Neutrophil (primary cell): ENCODE measurements at regions not wholly inside any gene's neighbourhood (a gene's known extent, or its start where the extent isn't known, plus 50 kb on each side); places are given as distances from the start of the nearest gene placed in this dataset.

ENCODE experiments used
- H3K27ac ChIP-seq: fragments of 200-600 bp; sonication (generic); 2 replicates; pipeline ENCODE4 v1.5.1; 2016; ENCODE audit warnings: mild to moderate bottlenecking, moderate library complexity
- H3K27me3 ChIP-seq: fragments of 200-600 bp; sonication (generic); 2 replicates; pipeline ENCODE4 v1.6.0; 2016; ENCODE audit warnings: mild to moderate bottlenecking
- H3K36me3 ChIP-seq: fragments of 200-600 bp; sonication (generic); 2 replicates; pipeline ENCODE4 v1.5.1; 2017
- H3K4me1 ChIP-seq, 2 experiments: fragments of 200-600 bp in 1 of 2; sonication (generic) in 1 of 2; 1 replicate in 1 of 2; 2 replicates in 1 of 2; pipeline versions ENCODE4 v1.5.1 to v1.6.1; 2013 to 2016; ENCODE audit warnings: low read depth in 1 of 2, low read length in 1 of 2, mild to moderate bottlenecking in 1 of 2, moderate library complexity in 1 of 2; ENCODE audit not compliant: control insufficient read depth in 1 of 2, insufficient read depth in 1 of 2
- H3K4me3 ChIP-seq, 2 experiments: fragments of 200-600 bp in 1 of 2; sonication (generic) in 1 of 2; 1 replicate in 1 of 2; 2 replicates in 1 of 2; pipeline ENCODE4 v1.5.1; 2013 to 2016; ENCODE audit warnings: low read depth in 1 of 2, low read length in 1 of 2, mild to moderate bottlenecking in 1 of 2, moderate library complexity in 1 of 2
- H3K9me3 ChIP-seq: fragments of 200-600 bp; sonication (generic); 2 replicates; pipeline ENCODE4 v1.5.1; 2016
- TF ChIP-seq, protein P1 (sequence below): fragments of 200-600 bp; sonication (generic); IDR thresholded peaks from 2 replicates; pipeline ENCODE4 v1.5.1; 2016; ENCODE audit warnings: antibody characterized with exemption

DNA sequence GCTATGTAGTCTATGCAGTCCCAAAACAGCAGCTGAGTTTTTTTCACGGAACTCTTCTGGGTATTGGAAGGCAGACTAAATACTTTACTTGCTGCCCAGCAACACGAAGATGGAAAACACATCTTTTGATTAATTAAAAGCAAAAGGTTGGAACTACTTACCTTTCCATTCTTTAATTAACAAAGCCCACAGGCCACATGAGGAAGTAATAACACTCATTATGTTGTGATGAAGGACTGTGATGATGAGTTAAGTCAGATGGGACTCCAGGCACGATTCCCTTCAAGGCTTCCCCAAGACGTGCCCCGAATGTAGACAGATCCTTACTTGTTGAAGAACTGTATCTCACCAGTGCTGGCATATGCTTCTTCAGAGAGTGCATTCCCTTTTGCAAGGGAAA is 129.0 kb downstream of the WIF1 start:
- Histone ChIP-seq H3K27me3 (peaks cover 7% of the 10 kb centered on the region), H3K27ac (no peak overlapping the region), H3K9me3 (no peaks in the 10 kb centered on the region), H3K36me3 (no peaks in the 10 kb centered on the region), H3K4me3 (no peak overlapping the region), H3K4me1 (no peaks in the 10 kb centered on the region)
- TF ChIP-seq, protein P1, sequence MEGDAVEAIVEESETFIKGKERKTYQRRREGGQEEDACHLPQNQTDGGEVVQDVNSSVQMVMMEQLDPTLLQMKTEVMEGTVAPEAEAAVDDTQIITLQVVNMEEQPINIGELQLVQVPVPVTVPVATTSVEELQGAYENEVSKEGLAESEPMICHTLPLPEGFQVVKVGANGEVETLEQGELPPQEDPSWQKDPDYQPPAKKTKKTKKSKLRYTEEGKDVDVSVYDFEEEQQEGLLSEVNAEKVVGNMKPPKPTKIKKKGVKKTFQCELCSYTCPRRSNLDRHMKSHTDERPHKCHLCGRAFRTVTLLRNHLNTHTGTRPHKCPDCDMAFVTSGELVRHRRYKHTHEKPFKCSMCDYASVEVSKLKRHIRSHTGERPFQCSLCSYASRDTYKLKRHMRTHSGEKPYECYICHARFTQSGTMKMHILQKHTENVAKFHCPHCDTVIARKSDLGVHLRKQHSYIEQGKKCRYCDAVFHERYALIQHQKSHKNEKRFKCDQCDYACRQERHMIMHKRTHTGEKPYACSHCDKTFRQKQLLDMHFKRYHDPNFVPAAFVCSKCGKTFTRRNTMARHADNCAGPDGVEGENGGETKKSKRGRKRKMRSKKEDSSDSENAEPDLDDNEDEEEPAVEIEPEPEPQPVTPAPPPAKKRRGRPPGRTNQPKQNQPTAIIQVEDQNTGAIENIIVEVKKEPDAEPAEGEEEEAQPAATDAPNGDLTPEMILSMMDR, result no peak

DNA sequence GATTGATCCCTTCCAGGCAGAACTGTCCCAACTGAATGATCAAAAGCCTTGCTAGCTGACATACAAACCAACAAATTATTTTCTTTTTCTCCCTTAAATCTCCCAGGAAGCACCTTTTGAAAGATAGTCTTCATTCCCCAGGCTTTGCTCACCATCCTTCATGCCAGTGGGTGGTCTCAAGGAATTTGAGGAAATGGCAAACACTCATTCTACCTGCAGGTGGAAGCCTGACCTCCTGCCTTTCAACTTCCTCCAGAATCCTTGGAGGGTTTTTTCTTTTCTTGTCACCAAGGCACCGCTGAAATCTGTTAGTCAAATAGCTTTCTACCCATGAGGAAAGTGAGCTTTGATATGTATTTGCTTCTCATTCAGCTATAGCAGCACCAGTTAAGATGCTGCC is 128.5 kb downstream of the WIF1 start:
- H3K4me3 ChIP-seq, result no peak overlapping the region
- H3K27ac ChIP-seq, result no peak overlapping the region
- no peaks in the 10 kb centered on the region for H3K4me1 ChIP-seq
- peaks cover 12% of the 10 kb centered on the region for H3K27me3 ChIP-seq
- no peaks in the 10 kb centered on the region for H3K36me3 ChIP-seq
- TF ChIP-seq, protein P1, result no peak
- no peaks in the 10 kb centered on the region for H3K9me3 ChIP-seq

DNA sequence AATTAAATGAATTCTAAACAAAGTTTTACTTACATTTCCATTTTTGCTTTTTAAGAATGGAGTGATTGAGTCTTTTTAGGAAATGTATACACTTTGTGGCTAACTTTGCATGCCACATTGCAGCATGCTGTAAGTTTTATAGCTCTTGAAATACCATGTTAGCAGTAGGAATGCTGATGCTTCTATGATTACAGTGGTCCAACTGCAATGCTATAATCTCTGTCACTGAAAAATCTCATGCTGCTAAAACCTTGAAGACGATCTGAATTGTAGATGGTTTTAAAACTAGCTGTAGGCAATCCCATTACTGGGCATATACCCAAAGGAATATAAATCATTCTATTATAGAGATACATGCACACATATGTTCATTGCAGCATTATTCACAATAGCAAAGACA is 127.6 kb downstream of the WIF1 start:
- TF ChIP-seq, protein P1, result no peak
- no peaks in the 10 kb centered on the region for H3K36me3 ChIP-seq
- no peak overlapping the region for H3K4me3 ChIP-seq
- H3K27me3 ChIP-seq, result peaks cover 19% of the 10 kb centered on the region
- H3K9me3 ChIP-seq, result no peaks in the 10 kb centered on the region
- H3K27ac ChIP-seq, result no peak overlapping the region
- H3K4me1 ChIP-seq, result no peaks in the 10 kb centered on the region

- H3K36me3 ChIP-seq, result no peaks in the 10 kb centered on the region
- peaks cover 40% of the 10 kb centered on the region for H3K27me3 ChIP-seq
- TF ChIP-seq, protein P1, result no peak
- no peaks in the 10 kb centered on the region for H3K4me1 ChIP-seq
- no peak overlapping the region for H3K4me3 ChIP-seq
- no peaks in the 10 kb centered on the region for H3K9me3 ChIP-seq
- H3K27ac ChIP-seq, result no peak overlapping the region
Observed at GRCh38 chr12:64995816-64996215, 125.3 kb downstream of the WIF1 start.

GRCh38 chr12:64997858-64998257 is 123.2 kb downstream of the WIF1 start:
- Histone ChIP-seq H3K27ac (no peak overlapping the region), H3K9me3 (no peaks in the 10 kb centered on the region), H3K36me3 (no peaks in the 10 kb centered on the region), H3K27me3 (peaks cover 49% of the 10 kb centered on the region), H3K4me1 (no peaks in the 10 kb centered on the region), H3K4me3 (no peak overlapping the region)
- TF ChIP-seq, protein P1, result no peak
